Esophagus squamous epithelium (tissue), 5 donors: ENCODE measurements at regions not wholly inside any gene's neighbourhood (a gene's known extent, or its start where the extent isn't known, plus 50 kb on each side); places are given as distances from the start of the nearest gene placed in this dataset.

Experiments
- DNase-seq: peaks from one replicate; lab custom pipeline; 2025; lab: John Stamatoyannopoulos, UW
- H3K27ac ChIP-seq, 4 donors: fragments of 200-600 bp; sonication (generic); one replicate each; pipeline ENCODE4 v1.5.1; 2016 to 2019; ENCODE audit warnings: mild to moderate bottlenecking in 1 of 4
- H3K27me3 ChIP-seq, 4 donors: fragments of 200-600 bp; sonication (generic); 1 replicate in 3 of 4; 2 replicates in 1 of 4; pipeline versions ENCODE4 v1.5.1 to v1.6.0; 2017 to 2021; ENCODE audit warnings: antibody characterized with exemption in 1 of 4
- H3K36me3 ChIP-seq, 3 donors: fragments of 200-600 bp; sonication (generic); one replicate each; pipeline ENCODE4 v1.5.1; 2016 to 2019
- H3K4me1 ChIP-seq, 3 donors: fragments of 200-600 bp; sonication (generic); one replicate each; pipeline ENCODE4 v1.5.1; 2017 to 2019
- H3K4me3 ChIP-seq, 4 donors: fragments of 200-600 bp; sonication (generic); 1 replicate in 3 of 4; 2 replicates in 1 of 4; pipeline ENCODE4 v1.5.1; 2016 to 2019; ENCODE audit warnings: mild to moderate bottlenecking in 2 of 4, moderate library complexity in 1 of 4
- H3K9me3 ChIP-seq, 3 donors: fragments of 200-600 bp; sonication (generic); one replicate each; pipeline ENCODE4 v1.5.1; 2016 to 2019
- POLR2A ChIP-seq, 4 donors: fragments of 450-650 bp; IDR thresholded peaks; one replicate each; pipeline ENCODE4 v1.6.1; 2017; ENCODE audit warnings: antibody characterized with exemption in 4 of 4, mild to moderate bottlenecking in 4 of 4, moderate library complexity in 3 of 4
- WGBS, 2 donors: methylation state at CpG; one replicate each; pipeline ENCODE4 v1.1.5; 2018; 5-methylcytosine and 5-hydroxymethylcytosine counted together
- intact Hi-C: fragments of 100-400 bp; cut with DNase I; formaldehyde crosslinking; loops from one replicate; pipeline ENCODE4 v1.15.0; 2022
- TF ChIP-seq, protein P1 (sequence below), 6 experiments: fragments of 450-650 bp in 4 of 6; fragments of 200-600 bp in 2 of 6; sonication (generic) in 2 of 6; IDR thresholded peaks; one replicate each; pipeline ENCODE4 v1.5.1; 2016 to 2019; ENCODE audit warnings: antibody characterized with exemption in 6 of 6, mild to moderate bottlenecking in 4 of 6, moderate library complexity in 4 of 6
- donor health status: DM: yes; HTN: yes; CAD: no.

DNA sequence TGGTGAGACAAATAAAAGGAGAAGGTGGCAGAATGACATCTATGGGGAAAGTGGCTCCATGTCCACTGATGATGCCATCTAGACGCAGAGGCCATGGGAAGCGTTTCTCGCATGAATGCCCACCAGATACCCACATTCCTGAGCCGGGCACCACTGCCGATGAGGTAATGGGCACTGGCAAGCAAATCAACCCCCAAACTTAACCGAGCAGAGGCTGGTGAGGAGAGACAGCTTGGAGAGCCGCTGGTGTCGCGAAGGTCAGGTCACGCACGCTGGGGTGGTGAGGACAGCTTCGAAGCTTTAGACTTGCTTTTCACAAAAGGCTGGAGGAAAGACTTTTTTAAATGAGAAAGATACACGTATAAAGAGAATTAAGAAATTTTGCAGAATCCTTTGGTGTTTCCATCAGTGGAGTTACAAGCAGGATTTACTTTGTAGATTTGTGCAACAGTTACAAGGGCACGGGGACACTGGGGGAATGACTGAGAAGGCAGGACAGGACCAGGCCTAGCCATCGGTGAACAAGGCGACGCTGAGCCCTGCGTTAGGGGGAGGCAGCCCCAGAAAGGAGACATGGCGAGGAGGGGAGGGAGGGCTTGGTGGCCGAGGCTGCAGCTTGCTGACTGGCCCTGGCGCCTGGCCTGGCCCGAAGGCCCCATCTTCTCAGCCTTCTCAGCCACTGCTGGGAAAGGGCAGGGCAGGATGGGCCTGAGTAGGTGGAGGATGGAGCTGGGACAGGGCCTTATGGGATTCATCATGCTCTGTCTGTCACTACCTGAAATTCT lies 83.9 kb upstream of the HDAC4 start:
- WGBS, 2 donors = 88 to 91% methylated on average over 17 to 22 of the region's 22 CpGs
- intact Hi-C loops = no loop called here

DNA sequence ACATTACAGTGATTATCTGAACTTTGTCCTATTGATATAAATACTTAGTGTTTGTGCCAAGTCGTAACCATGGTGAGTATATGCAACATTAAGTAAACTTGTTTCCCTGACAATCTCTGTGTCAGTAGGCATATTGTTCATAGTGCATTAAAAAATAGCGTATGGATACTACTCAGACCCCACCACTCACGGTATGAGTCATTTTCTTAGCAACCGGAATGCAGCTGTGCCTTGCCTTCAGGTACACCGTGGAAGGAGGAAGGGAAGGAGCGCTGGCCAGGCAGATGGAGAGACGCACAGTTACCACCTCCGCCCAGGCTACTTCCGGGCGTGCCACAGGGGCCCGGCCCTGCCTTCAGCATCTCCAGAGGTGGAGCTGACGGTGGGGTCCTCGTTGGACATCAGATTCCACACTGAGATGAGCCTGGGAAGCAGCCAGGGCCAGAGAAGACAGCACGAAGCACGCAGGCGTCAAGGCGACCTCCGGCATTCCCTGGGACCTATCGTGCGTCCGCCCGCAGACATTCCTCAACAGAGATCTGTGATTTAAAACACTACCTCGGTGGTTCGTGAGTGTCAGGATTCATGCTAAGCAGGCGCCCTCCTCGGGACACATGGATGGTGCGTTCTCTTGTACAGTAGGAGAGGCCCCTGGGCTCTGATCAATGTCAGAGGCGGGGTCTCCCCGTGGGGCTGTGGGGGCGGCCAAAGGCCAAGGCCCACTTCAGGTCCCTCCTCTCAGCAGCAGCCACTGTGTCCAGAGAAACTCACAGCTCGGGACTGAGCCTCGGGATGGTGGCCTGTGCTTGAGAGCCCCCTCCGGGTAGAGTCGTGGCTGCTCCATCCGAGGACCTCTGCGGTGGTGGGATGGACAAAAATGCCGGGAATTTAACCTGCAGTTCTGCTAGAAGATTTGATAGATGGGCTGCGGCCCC lies 82.2 kb upstream of the HDAC4 start:
- no peaks in the 10 kb centered on the region for H3K36me3 ChIP-seq
- DNase-seq = no peak
- TF ChIP-seq, protein P1, sequence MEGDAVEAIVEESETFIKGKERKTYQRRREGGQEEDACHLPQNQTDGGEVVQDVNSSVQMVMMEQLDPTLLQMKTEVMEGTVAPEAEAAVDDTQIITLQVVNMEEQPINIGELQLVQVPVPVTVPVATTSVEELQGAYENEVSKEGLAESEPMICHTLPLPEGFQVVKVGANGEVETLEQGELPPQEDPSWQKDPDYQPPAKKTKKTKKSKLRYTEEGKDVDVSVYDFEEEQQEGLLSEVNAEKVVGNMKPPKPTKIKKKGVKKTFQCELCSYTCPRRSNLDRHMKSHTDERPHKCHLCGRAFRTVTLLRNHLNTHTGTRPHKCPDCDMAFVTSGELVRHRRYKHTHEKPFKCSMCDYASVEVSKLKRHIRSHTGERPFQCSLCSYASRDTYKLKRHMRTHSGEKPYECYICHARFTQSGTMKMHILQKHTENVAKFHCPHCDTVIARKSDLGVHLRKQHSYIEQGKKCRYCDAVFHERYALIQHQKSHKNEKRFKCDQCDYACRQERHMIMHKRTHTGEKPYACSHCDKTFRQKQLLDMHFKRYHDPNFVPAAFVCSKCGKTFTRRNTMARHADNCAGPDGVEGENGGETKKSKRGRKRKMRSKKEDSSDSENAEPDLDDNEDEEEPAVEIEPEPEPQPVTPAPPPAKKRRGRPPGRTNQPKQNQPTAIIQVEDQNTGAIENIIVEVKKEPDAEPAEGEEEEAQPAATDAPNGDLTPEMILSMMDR (IDR thresholded peaks at IDR 0.05) = no peak
- TF ChIP-seq POLR2A (IDR thresholded peaks at IDR 0.05) = no peak
- H3K4me1 ChIP-seq = no peaks in the 10 kb centered on the region
- H3K27ac ChIP-seq = no peak overlapping the region
- WGBS, 2 donors = 71 to 77% methylated on average over 19 to 20 of the region's 38 CpGs
- H3K9me3 ChIP-seq = no peaks in the 10 kb centered on the region
- intact Hi-C loops = no loop called here
- H3K4me3 ChIP-seq = no peak overlapping the region
- H3K27me3 ChIP-seq = peaks cover 0 to 39% (median 0%) of the 10 kb centered on the region in 4 donors

More for the DNA sequence above, 83.9 kb upstream of the HDAC4 start:
- DNase-seq = no peak
- Histone ChIP-seq H3K27me3 (peaks cover 0 to 50% (median 0%) of the 10 kb centered on the region in 4 donors), H3K36me3 (no peaks in the 10 kb centered on the region), H3K27ac (no peak overlapping the region), H3K4me1 (no peaks in the 10 kb centered on the region), H3K4me3 (no peak overlapping the region), H3K9me3 (no peaks in the 10 kb centered on the region)
- no peak for TF ChIP-seq POLR2A (IDR thresholded peaks at IDR 0.05)
- TF ChIP-seq, protein P1 (IDR thresholded peaks at IDR 0.05) = no peak

DNA sequence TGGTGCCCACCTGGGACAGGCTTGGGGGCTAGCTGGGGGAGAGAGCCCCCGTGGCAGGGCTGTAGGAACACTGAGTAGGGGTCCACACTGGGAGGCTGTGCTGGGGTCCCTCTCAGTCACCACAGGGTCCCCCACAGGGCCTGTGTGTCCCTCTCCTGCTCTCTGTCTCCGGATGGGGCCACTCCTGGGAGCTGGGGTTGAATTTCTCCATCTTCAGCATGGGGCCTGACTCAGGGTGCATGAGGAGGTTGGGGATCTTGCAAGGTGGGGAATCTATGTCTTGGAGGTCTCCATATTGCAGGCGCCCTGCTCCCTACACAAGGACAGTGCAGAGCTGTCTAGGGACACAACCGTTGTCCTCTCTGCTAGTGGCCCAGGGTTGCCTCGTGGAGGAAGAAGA lies 78.7 kb upstream of the HDAC4 start:
- 40 to 70% methylated on average over 1 to 3 of the region's 5 CpGs for WGBS, 2 donors
- Histone ChIP-seq H3K36me3 (no peaks in the 10 kb centered on the region), H3K27me3 (peaks cover 0 to 19% (median 0%) of the 10 kb centered on the region in 4 donors), H3K4me1 (no peaks in the 10 kb centered on the region), H3K4me3 (no peak overlapping the region), H3K27ac (no peak overlapping the region), H3K9me3 (no peaks in the 10 kb centered on the region)
- intact Hi-C loops = no loop called here
- TF ChIP-seq, protein P1 (IDR thresholded peaks at IDR 0.05) = no peak
- TF ChIP-seq POLR2A (IDR thresholded peaks at IDR 0.05) = no peak
- no peak for DNase-seq

DNA sequence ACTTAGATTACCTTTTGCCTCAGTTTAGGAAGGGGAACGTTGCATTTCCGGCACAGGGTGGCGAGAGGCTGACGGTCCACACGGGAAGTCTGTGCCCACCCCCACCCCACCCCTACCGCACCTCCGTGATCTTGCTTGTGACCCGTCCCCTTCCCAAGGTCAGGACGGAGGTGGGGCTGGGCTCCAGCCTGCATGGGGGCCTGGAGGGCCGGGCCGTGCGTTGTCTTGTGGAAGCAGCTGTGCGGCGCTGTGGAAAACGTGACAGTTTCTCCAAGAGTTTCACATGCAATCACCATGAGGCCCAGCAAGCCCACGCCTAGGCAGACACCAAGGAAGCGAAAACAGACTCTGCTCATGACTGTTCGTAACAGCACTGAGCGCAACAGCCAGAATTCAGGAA lies 76.8 kb upstream of the HDAC4 start:
- 85 to 95% methylated on average over 7 to 12 of the region's 19 CpGs for WGBS, 2 donors
- H3K27me3 ChIP-seq = peaks cover 0 to 4% (median 0%) of the 10 kb centered on the region in 4 donors

More for the DNA sequence above, 76.8 kb upstream of the HDAC4 start:
- Histone ChIP-seq H3K36me3 (no peaks in the 10 kb centered on the region), H3K4me3 (no peak overlapping the region), H3K9me3 (no peaks in the 10 kb centered on the region), H3K27ac (no peak overlapping the region), H3K4me1 (no peaks in the 10 kb centered on the region)
- intact Hi-C loops = no loop called here
- no peak for DNase-seq
- TF ChIP-seq POLR2A (IDR thresholded peaks at IDR 0.05) = no peak
- TF ChIP-seq, protein P1 (IDR thresholded peaks at IDR 0.05) = no peak
